ENCODE measurements at regions not wholly inside any gene's neighbourhood (a gene's known extent, or its start where the extent isn't known, plus 50 kb on each side); places are given as distances from the start of the nearest gene placed in this dataset.

- TF ChIP-seq CTCF (IDR thresholded peaks at IDR 0.05) (no peak), POLR2A (IDR thresholded peaks at IDR 0.05) (no peak)
Measured at GRCh38 chr3:181558870-181559269, 152.9 kb upstream of the SOX2 start.

Data from adrenal gland (tissue), 5 donors.